ENCODE measurements at regions not wholly inside any gene's neighbourhood (a gene's known extent, or its start where the extent isn't known, plus 50 kb on each side); places are given as distances from the start of the nearest gene placed in this dataset.

GRCh38 chrX:40299641-40300046, 201.9 kb upstream of the BCOR start:
- TF ChIP-seq CTCF (IDR thresholded peaks at IDR 0.05; ENCODE audit: poor library complexity, severe bottlenecking) = no peak
- TF ChIP-seq EP300 (conservative IDR thresholded peaks at IDR 0.05; ENCODE audit: poor library complexity, severe bottlenecking) = no peak
- TF ChIP-seq REST (IDR thresholded peaks at IDR 0.05; ENCODE audit: borderline replicate concordance) = no peak
- no peak for TF ChIP-seq RAD21 (conservative IDR thresholded peaks at IDR 0.05)
- no peak for TF ChIP-seq TAF1 (IDR thresholded peaks at IDR 0.05; ENCODE audit: low read depth)

Data from neural cell (in vitro differentiated cells).